ENCODE measurements at regions not wholly inside any gene's neighbourhood (a gene's known extent, or its start where the extent isn't known, plus 50 kb on each side); places are given as distances from the start of the nearest gene placed in this dataset.

DNA sequence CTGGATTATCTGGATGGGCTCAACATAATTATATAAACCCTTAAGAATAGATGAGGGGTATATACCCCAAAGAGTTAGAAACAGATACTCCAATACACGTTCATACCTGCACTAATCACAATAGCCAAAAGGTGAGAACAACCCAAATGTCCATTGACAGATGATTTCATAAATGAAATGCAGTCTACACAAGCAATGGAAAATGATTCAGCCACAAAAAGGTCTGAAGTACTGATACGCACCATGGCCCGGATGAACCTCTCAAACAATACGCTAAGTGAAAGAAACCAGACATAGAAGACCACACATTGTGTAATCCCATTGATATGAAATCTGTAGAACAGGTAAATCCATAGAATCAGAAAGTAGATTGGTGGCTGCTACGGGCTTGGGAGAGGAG is 316.8 kb downstream of the LPIN1 start:
- H3K27me3 ChIP-seq (ENCODE audit: control insufficient read depth in 2 of 2, insufficient read depth in 2 of 2, low read length in 2 of 2) = no peaks in the 10 kb centered on the region
- POLR2A ChIA-PET = no interaction called here

More for the DNA sequence above, 316.8 kb downstream of the LPIN1 start:
- BruUV-seq (replicated peaks) = no TSS peak
- DNase-seq (ENCODE audit: low read depth, low spot score) (no peak), FAIRE-seq (no peak)
- no peaks in the 10 kb centered on the region for H3K4me1 ChIP-seq (ENCODE audit: control insufficient read depth, extremely low read depth, insufficient read depth, low read length)
- H3K9me1 ChIP-seq (replicated peaks; ENCODE audit: control insufficient read depth, extremely low read depth, insufficient read depth, low read length) = no peaks in the 10 kb centered on the region
- H3K79me2 ChIP-seq (ENCODE audit: control insufficient read depth, insufficient read depth, low read length) = no peaks in the 10 kb centered on the region
- no peak overlapping the region for H2AFZ ChIP-seq (ENCODE audit: low read depth, low read length)
- CTCF ChIA-PET = no interaction called here
- dilution Hi-C loops (cut with MboI; ENCODE audit: extremely low pct_ligation_motif_present, low sequenced_read_pairs) = no loop called here
- intact Hi-C loops (cut with micrococcal nuclease) = no loop called here
- H3K9ac ChIP-seq (replicated peaks; ENCODE audit: extremely low read depth, insufficient read depth, low read length) = no peak overlapping the region
- no peak overlapping the region for H3K27ac ChIP-seq (ENCODE audit: insufficient read depth, low read depth, low read length)
- H3K9me3 ChIP-seq (replicated peaks; ENCODE audit: control insufficient read depth, insufficient read depth, low read length) = no peaks in the 10 kb centered on the region
- H4K20me1 ChIP-seq (replicated peaks; ENCODE audit: control insufficient read depth, extremely low read depth, insufficient read depth, low read length) = no peaks in the 10 kb centered on the region
- H3K4me2 ChIP-seq (ENCODE audit: insufficient read depth, low read length) = no peak overlapping the region
- TF ChIP-seq FOS (IDR thresholded peaks at IDR 0.05; ENCODE audit: borderline replicate concordance, insufficient read depth, low read length) (no peak), POLR2AphosphoS5 (IDR thresholded peaks at IDR 0.05; ENCODE audit: insufficient read depth, low read depth, low read length) (no peak), JUN (IDR thresholded peaks at IDR 0.05; ENCODE audit: borderline replicate concordance, insufficient read depth, insufficient read length, low read depth) (no peak), MYC (IDR thresholded peaks at IDR 0.05; ENCODE audit: low read depth, low read length) (no peak), EZH2 (IDR thresholded peaks at IDR 0.05; ENCODE audit: borderline replicate concordance, low read depth, low read length, severe bottlenecking) (no peak), POLR2A (IDR thresholded peaks at IDR 0.05; ENCODE audit: low read depth, low read length) (no peak), GATA2 (IDR thresholded peaks at IDR 0.05; ENCODE audit: insufficient read depth, insufficient read length, low read depth, low read length) (no peak)
- TF ChIP-seq, protein P1, sequence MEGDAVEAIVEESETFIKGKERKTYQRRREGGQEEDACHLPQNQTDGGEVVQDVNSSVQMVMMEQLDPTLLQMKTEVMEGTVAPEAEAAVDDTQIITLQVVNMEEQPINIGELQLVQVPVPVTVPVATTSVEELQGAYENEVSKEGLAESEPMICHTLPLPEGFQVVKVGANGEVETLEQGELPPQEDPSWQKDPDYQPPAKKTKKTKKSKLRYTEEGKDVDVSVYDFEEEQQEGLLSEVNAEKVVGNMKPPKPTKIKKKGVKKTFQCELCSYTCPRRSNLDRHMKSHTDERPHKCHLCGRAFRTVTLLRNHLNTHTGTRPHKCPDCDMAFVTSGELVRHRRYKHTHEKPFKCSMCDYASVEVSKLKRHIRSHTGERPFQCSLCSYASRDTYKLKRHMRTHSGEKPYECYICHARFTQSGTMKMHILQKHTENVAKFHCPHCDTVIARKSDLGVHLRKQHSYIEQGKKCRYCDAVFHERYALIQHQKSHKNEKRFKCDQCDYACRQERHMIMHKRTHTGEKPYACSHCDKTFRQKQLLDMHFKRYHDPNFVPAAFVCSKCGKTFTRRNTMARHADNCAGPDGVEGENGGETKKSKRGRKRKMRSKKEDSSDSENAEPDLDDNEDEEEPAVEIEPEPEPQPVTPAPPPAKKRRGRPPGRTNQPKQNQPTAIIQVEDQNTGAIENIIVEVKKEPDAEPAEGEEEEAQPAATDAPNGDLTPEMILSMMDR (IDR thresholded peaks at IDR 0.05; ENCODE audit: extremely low read depth in 1 of 2, insufficient read depth in 1 of 2, low read depth in 1 of 2, low read length in 2 of 2) = no peak
- TF ChIP-seq, protein P2, sequence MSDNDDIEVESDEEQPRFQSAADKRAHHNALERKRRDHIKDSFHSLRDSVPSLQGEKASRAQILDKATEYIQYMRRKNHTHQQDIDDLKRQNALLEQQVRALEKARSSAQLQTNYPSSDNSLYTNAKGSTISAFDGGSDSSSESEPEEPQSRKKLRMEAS (IDR thresholded peaks at IDR 0.05; ENCODE audit: insufficient read depth, insufficient read length) = no peak
- no peaks in the 10 kb centered on the region for H3K36me3 ChIP-seq (ENCODE audit: control insufficient read depth in 2 of 2, extremely low read depth in 1 of 2, insufficient read depth in 2 of 2, low read length in 2 of 2)
- no peak overlapping the region for H3K4me3 ChIP-seq (replicated peaks in 1 of 3; ENCODE audit: insufficient read depth in 1 of 3, low read depth in 1 of 3, low read length in 3 of 3)

Measured in endothelial cell of umbilical vein (primary cell).